SIG-M5 treated with dmso at 0.1 percent for 504 hours (cell line): ENCODE measurements at regions not wholly inside any gene's neighbourhood (a gene's known extent, or its start where the extent isn't known, plus 50 kb on each side); places are given as distances from the start of the nearest gene placed in this dataset.

Source experiments
- DNase-seq: peaks from one replicate; lab custom pipeline; 2025; ENCODE audit not compliant: unreplicated experiment; lab: John Stamatoyannopoulos, UW

DNA sequence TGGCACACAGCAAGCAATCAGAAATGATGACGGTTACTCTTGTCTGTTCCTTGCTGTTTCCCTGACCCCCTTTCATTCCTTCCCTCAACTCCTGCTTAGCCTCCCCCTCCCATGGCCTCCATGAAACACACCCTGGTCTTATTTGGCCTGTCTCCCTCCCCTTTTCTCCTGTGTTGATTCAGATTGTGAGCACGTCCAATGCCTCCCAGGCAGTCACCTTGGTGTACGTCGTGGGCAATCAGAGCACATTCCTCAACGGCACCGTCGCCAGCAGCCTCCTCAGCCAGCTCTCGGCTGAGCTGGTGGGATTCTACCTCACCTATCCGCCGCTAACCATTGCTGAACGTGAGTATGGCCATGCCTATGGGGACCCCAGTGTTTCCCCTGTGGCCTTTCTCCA, 141.1 kb downstream of the C11orf91 start:
- DNase-seq: no peak

DNA sequence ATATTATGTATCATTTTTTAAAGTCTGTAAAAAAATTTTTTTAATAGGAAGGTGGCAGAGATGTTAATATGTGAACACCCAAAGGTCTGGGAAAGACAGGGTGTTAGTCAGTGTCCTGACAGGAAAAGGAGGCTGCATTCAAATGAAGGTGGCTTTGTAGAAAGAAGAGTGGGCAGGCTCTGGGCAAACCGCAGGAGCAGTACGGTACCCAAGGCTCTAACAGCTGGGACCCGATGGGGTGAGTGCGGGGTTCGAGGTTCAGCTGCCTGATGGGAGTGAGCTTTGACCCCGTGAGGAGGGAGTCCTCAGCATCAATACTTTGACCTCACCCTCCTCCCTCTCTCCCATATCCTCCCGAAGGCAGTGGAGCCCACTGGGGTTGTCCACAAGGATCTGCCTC, 142.5 kb downstream of the C11orf91 start:
- DNase-seq: no peak

GRCh38 chr11:33557201-33557600, 143.4 kb downstream of the C11orf91 start:
- DNase-seq: no peak

DNA sequence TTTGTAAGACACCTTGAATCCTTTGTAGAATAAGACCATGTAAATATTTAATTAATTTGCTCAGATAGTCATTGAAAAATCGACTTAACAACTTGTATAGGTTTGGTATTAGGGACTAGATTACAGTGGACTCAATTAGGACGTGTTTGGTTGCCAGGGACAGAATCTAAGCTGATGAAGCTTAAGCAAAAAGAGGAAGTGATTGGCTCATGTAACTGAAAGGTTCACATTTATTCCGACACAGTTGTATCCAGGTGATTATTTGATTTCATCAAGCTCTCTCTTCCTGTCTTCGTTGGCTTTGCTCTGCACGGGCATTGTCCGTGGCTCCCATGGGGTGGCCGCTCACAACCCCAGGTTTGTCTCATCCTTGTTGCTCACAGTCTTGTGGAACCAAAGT, 146.4 kb downstream of the C11orf91 start:
- no peak for DNase-seq

DNA sequence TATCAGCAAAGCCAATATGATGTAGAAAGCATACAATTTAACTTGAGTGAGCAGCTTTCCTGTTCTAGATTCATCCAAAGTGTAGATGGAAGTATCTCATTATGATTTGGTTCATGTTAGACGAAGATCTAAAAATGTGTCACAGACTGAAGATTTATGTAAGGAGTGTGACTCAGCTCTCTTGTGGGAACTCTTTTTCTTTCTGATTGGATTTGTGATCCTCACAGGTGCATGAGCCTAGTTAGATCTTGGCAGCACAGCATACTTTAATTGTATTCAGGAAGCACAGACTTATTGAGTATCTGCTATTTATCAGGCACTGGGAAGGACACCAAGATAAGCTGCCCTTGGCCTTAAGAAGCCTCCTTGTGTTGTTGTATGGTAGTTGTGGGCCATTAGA, 147.1 kb downstream of the C11orf91 start:
- no peak for DNase-seq

DNA sequence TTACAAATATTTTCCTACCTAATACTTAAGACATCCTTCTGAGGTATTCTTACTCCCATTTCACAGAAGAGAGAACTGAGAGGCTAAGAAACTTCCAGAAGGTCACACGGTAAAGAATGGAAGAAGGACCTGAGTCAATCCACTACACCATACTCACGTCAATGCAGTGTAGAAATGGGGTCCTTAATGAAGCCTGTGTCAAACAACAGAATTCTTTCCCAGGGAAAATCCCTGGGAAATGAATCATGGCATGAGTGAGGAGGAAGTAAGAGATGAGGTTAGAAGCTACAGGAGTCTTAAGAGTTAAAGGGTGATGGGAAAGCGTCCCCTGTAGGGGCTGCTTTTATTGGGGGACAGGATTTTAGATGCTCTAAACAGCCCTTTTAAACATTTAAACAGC, 147.9 kb downstream of the C11orf91 start:
- no peak for DNase-seq

DNA sequence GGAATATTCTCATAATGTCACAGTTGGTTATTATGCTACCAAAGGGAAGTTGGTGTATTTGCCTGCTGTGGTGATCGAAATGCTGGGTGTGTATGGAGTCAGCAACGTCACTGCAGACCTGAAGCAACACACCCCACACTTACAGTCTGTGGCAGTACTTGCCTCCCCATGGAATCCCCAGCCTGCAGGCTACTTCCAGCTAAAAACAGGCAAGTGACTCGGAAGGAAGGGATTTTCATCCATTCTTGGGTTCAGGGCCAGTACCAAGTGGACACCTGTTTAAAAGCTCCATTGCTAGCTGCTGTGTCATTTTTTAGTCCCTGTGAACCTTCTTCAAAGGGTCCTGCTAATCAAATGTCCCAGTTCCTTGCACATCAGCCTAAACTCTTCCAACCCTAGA, 149.6 kb downstream of the C11orf91 start:
- no peak for DNase-seq

DNA sequence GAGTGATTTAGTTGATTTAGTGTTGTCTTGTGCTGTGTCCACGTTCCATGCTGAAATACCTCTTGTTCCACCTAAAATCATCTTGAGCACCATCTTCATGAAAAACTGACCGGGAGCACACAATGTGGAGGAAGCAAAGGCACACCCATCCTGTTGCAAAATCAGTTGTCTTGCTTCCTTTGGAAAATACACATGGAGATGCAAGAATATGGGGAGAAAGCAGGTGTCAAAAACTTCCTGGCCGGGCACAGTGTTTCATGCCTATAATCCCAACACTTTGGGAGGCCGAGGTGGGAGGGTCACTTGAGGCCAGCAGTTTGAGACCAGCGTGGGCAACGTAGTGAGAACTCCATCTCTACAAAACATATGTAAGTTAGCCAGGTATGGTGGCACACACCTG, 151.1 kb downstream of the C11orf91 start:
- no peak for DNase-seq

GRCh38 chr11:33545931-33546330, 154.7 kb downstream of the C11orf91 start:
- no peak for DNase-seq

- DNase-seq: no peak
These were observed 155.8 kb downstream of the C11orf91 start for GRCh38 chr11:33544593-33545373.

DNA sequence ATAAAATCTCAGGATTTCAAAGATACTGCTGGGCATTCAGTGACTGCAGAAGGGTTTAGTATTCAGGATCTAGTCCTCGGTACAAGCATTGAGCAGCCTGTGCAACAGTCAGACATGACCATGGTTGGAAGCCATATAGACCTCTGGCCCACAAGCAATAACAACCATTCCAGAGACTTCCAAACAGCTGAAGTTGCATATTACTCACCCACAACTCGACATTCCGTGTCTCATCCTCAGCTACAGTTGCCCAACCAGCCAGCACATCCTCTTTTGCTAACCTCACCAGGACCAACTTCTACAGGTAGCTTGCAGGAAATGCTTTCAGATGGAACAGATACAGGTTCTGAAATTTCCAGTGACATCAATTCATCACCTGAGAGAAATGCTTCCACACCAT, 156.8 kb downstream of the C11orf91 start:
- no peak for DNase-seq

DNA sequence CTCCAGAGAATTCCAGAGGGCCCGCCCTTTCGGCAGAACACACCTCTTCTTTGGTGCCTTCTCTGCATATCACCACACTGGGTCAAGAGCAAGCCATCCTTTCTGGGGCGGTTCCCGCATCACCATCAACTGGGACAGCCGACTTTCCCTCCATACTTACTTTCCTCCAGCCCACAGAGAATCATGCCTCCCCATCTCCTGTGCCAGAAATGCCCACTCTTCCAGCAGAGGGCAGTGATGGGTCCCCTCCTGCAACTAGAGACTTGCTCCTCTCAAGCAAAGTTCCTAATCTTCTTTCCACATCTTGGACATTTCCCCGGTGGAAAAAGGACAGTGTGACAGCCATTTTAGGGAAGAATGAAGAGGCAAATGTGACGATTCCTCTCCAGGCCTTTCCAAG, 157.7 kb downstream of the C11orf91 start:
- DNase-seq: peak; percentile 15

- no peak for DNase-seq
These were observed 159.4 kb downstream of the C11orf91 start for GRCh38 chr11:33540946-33541915.

- no peak for DNase-seq
These were observed 160.2 kb downstream of the C11orf91 start for GRCh38 chr11:33540427-33540826.

- no peak for DNase-seq
These were observed 160.9 kb downstream of the C11orf91 start for GRCh38 chr11:33539751-33540150.

- DNase-seq: no peak
These were observed 161.9 kb downstream of the C11orf91 start for GRCh38 chr11:33538726-33539125.

- no peak for DNase-seq
These were observed 164.4 kb downstream of the C11orf91 start for GRCh38 chr11:33536178-33536577.

DNA sequence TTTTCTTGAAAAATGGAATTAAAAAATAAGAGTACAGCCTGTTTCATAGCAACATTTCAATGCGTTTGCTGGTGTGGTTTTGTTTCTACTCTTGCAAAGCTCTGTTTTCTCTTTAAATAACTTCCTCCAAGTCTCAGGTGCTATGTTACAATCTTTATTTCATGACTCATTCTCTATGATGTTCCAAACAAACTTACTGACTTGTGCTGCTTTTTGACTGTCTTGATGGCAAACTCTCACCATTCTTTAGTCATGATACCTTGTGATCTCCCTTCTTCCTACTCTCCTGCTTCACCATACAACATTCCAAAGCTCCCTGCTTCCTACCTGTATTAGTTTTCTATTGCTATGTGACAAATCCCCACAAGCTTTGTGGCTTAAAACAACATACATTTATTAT, 166.1 kb downstream of the C11orf91 start:
- no peak for DNase-seq

DNA sequence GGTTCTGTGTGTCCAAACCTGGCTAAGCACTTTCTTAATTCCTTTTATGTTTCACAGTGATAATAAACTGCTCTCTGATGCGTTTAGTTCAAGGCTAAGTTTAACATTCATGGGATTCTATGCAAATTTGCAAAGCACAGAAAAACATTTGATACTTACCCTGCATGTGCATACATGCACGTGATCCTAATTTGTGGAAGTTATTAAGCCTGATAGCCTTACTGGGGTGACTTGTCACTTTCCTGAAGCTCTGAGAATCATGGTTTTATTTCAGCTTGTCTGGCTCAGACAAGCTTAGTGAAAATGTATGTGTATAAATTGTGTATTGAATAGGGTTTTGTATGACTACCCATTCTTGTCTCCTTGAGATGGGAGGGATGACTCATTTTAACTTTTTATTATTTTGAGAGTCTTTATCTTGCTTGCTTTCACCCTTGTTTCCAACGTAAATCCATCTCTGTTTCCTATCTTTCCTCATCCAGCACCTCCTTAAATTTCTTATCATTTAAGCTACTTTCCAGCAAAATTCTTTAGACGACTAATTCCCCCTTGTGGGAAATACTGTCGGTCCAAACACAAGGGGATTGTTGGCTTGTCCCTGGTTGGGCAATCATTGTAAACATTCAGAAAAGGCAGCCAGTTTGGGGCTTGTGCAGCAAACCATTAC, 167.1 kb downstream of the C11orf91 start:
- DNase-seq: no peak

- no peak for DNase-seq
These were observed 167.8 kb downstream of the C11orf91 start for GRCh38 chr11:33532720-33533385.

GRCh38 chr11:33532257-33532656, 168.4 kb downstream of the C11orf91 start:
- DNase-seq: no peak
